ENCODE measurements at regions not wholly inside any gene's neighbourhood (a gene's known extent, or its start where the extent isn't known, plus 50 kb on each side); places are given as distances from the start of the nearest gene placed in this dataset.

DNA sequence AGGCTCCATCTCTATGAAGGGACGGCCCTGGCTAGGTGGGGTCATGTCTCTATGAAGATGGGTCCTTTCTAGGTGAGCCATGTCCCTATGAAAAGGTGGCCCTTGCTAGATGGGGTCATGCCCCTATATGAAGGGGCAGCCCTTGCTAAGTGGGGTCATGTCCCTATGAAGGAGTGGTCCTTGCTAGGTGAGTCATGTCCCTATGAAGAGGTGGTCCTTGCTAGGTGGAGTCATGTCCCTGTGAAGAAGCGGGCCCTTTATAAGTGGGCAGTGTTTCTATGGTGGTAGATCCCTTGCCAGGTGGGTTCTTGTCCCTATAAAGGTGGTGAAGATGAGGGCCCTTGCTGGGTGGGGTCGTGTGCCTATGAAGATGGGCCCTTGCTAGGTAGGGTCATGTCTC, 283.0 kb upstream of the IRX2 start:
- no peak for TF ChIP-seq ZFX (IDR thresholded peaks at IDR 0.05; ENCODE audit: borderline replicate concordance)
- no peak for TF ChIP-seq CTCF (IDR thresholded peaks at IDR 0.05)
- no peak overlapping the region for H3K27ac ChIP-seq

- TF ChIP-seq CTCF (IDR thresholded peaks at IDR 0.05) (no peak), ZFX (IDR thresholded peaks at IDR 0.05; ENCODE audit: borderline replicate concordance) (no peak)
- no peak overlapping the region for H3K27ac ChIP-seq
Observed at GRCh38 chr5:3033033-3033755, 281.7 kb upstream of the IRX2 start.

- TF ChIP-seq CTCF (IDR thresholded peaks at IDR 0.05) (no peak), ZFX (IDR thresholded peaks at IDR 0.05; ENCODE audit: borderline replicate concordance) (no peak)
- no peak overlapping the region for H3K27ac ChIP-seq
Observed at GRCh38 chr5:3032513-3032912, 281.0 kb upstream of the IRX2 start.

GRCh38 chr5:3031733-3032378, 280.4 kb upstream of the IRX2 start:
- TF ChIP-seq ZFX (IDR thresholded peaks at IDR 0.05; ENCODE audit: borderline replicate concordance) (no peak), CTCF (IDR thresholded peaks at IDR 0.05) (no peak)

GRCh38 chr5:3030511-3031165, 279.2 kb upstream of the IRX2 start:
- no peak for TF ChIP-seq CTCF (IDR thresholded peaks at IDR 0.05)
- no peak for TF ChIP-seq ZFX (IDR thresholded peaks at IDR 0.05; ENCODE audit: borderline replicate concordance)
- no peak overlapping the region for H3K27ac ChIP-seq

More at GRCh38 chr5:3031733-3032378, 280.4 kb upstream of the IRX2 start:
- H3K27ac ChIP-seq, result no peak overlapping the region

DNA sequence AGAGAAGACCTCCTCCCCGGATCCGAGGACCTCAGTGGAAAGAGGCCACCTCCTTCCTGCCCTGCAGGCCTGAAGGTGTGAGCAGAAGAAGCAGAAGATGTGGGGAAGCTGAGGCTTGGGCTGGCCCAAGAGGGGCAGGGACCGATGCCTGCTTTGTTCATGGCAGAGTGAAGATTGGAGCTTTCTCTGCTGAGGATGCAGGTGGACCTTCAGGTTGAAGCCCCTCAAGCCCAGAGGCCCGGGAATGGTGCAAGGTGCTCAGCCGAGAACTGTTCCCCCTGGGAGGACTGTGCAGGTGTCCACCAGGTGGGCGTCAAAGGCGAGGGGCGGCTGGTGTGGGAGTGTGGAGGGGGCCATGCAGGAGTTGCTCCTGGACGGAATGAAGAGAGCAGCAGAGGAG, 277.9 kb upstream of the IRX2 start:
- no peak overlapping the region for H3K27ac ChIP-seq
- TF ChIP-seq ZFX (IDR thresholded peaks at IDR 0.05; ENCODE audit: borderline replicate concordance) (no peak), CTCF (IDR thresholded peaks at IDR 0.05) (no peak)
